ENCODE measurements at regions not wholly inside any gene's neighbourhood (a gene's known extent, or its start where the extent isn't known, plus 50 kb on each side); places are given as distances from the start of the nearest gene placed in this dataset.

- BruUV-seq (replicated peaks) = no TSS peak
- no peak overlapping the region for H2BK15ac ChIP-seq (ENCODE audit: low read depth, low read length)
- no peak overlapping the region for H2AK5ac ChIP-seq (ENCODE audit: low read depth, low read length)
- H2AFZ ChIP-seq (replicated peaks; ENCODE audit: low read length, poor library complexity) = no peak overlapping the region
- no peak overlapping the region for H3K9ac ChIP-seq (ENCODE audit: low read depth, low read length)
- no peak overlapping the region for H2BK120ac ChIP-seq (ENCODE audit: low read depth, low read length)
- ChIA-PET CTCF (no interaction called here), POLR2A (ENCODE audit: unreplicated experiment) (no interaction called here)
- no peaks in the 10 kb centered on the region for H3K9me1 ChIP-seq (ENCODE audit: insufficient read depth, low read length)
- H3K9me3 ChIP-seq (ENCODE audit: control insufficient read depth, insufficient read depth, low read length) = peaks cover 16% of the 10 kb centered on the region
- intact Hi-C loops (cut with micrococcal nuclease) (no loop called here), dilution Hi-C loops (cut with HindIII; ENCODE audit: low sequenced_read_pairs, unreplicated experiment) (no loop called here), in situ Hi-C loops (cut with MboI; ENCODE audit: low sequenced_read_pairs) (no loop called here)
- WGBS, 2 experiments (ENCODE audit: extremely low coverage in 2 of 2, insufficient read length in 1 of 2) = 68% methylated on average over 3 of the region's 8 CpGs; no CpG with 5 or more reads in 1 of the 2 experiments
- H3K4me3 ChIP-seq (ENCODE audit: insufficient read depth, low read depth, low read length) = no peak overlapping the region
- no peak overlapping the region for H2AK9ac ChIP-seq (replicated peaks; ENCODE audit: low read depth, low read length, poor library complexity)
- no peak overlapping the region for H4K91ac ChIP-seq (ENCODE audit: insufficient read depth, low read depth, low read length)
- TF ChIP-seq CHD1 (IDR thresholded peaks at IDR 0.05; ENCODE audit: low read depth, low read length) (no peak), ELK1 (IDR thresholded peaks at IDR 0.05; ENCODE audit: borderline replicate concordance, low read depth, low read length) (no peak), CTCF (conservative IDR thresholded peaks at IDR 0.05; ENCODE audit: low read depth, low read length) (no peak), RFX5 (IDR thresholded peaks at IDR 0.05; ENCODE audit: low read depth, low read length) (no peak), CEBPB (IDR thresholded peaks at IDR 0.05; ENCODE audit: low read depth, low read length) (no peak), RCOR1 (IDR thresholded peaks at IDR 0.05; ENCODE audit: insufficient replicate concordance, low read length) (no peak), SMC3 (IDR thresholded peaks at IDR 0.05; ENCODE audit: low read depth, low read length) (no peak), RAD21 (IDR thresholded peaks at IDR 0.05; ENCODE audit: low read length) (no peak), MXI1 (IDR thresholded peaks at IDR 0.05; ENCODE audit: borderline replicate concordance, low read depth, low read length) (no peak), NFE2L2 (IDR thresholded peaks at IDR 0.05; ENCODE audit: low read depth, low read length) (no peak), MAFK (IDR thresholded peaks at IDR 0.05; ENCODE audit: low read depth, low read length) (no peak), FOS (IDR thresholded peaks at IDR 0.05; ENCODE audit: low read depth, low read length) (no peak), USF2 (IDR thresholded peaks at IDR 0.05; ENCODE audit: low read depth, low read length) (no peak), POLR2A (IDR thresholded peaks at IDR 0.05; ENCODE audit: low read depth, low read length) (no peak), BHLHE40 (IDR thresholded peaks at IDR 0.05; ENCODE audit: low read depth, low read length) (no peak), MAZ (IDR thresholded peaks at IDR 0.05; ENCODE audit: borderline replicate concordance, low read depth, low read length) (no peak)
- H3K56ac ChIP-seq (ENCODE audit: extremely low read depth, insufficient read depth, low read length) = no peak overlapping the region
- H2BK5ac ChIP-seq (ENCODE audit: low read depth, low read length, poor library complexity, severe bottlenecking) = no peak overlapping the region
- H4K8ac ChIP-seq (ENCODE audit: low read depth in 2 of 2, low read length in 2 of 2) = no peak overlapping the region
- no peak overlapping the region for H3K23ac ChIP-seq (ENCODE audit: low read depth, low read length)
- peaks cover 11% of the 10 kb centered on the region for H3K27me3 ChIP-seq (ENCODE audit: control insufficient read depth, insufficient read depth, low read length)
- H3K4ac ChIP-seq (ENCODE audit: low read depth, low read length) = no peak overlapping the region
- H3K14ac ChIP-seq (replicated peaks; ENCODE audit: low read depth, low read length) = no peak overlapping the region
- H3K4me1 ChIP-seq (ENCODE audit: control insufficient read depth, insufficient read depth, low read length) = peaks cover 6% of the 10 kb centered on the region
- ATAC-seq (ENCODE audit: low read depth) (no peak), DNase-seq (no peak)
- no peak overlapping the region for H3K4me2 ChIP-seq (ENCODE audit: low read depth, low read length)
- H3K18ac ChIP-seq (ENCODE audit: low read depth, low read length) = no peak overlapping the region
- H4K20me1 ChIP-seq (ENCODE audit: insufficient read depth, low read length) = no peaks in the 10 kb centered on the region
- no peak overlapping the region for H3K27ac ChIP-seq (ENCODE audit: insufficient read depth, low read length)
- no peaks in the 10 kb centered on the region for H3K79me1 ChIP-seq (ENCODE audit: low read depth in 1 of 2, low read length in 2 of 2)
- H4K5ac ChIP-seq (ENCODE audit: low read depth, low read length) = no peak overlapping the region
- H3K36me3 ChIP-seq (ENCODE audit: control insufficient read depth, insufficient read depth, low read length) = no peaks in the 10 kb centered on the region
- H2BK20ac ChIP-seq (ENCODE audit: low read depth, low read length) = no peak overlapping the region
These were observed 92.5 kb upstream of the EIF5 start for GRCh38 chr14:103241531-103241930.
